ENCODE measurements at regions not wholly inside any gene's neighbourhood (a gene's known extent, or its start where the extent isn't known, plus 50 kb on each side); places are given as distances from the start of the nearest gene placed in this dataset.
"Not testable (repeated sequence)": the region's sequence is repeated elsewhere in the genome, so short reads cannot be mapped to it uniquely, and the experiment has no call there.

- DNase-seq = no peak
Measured at GRCh38 chr5:118603278-118603677, 385.1 kb downstream of the DTWD2 start.

GRCh38 chr5:118598311-118598710, 390.0 kb downstream of the DTWD2 start:
- DNase-seq = no peak

- no peak for DNase-seq
Measured at GRCh38 chr5:118597543-118597942, 390.8 kb downstream of the DTWD2 start.

GRCh38 chr5:118596255-118596654, 392.1 kb downstream of the DTWD2 start:
- DNase-seq = no peak

GRCh38 chr5:118593003-118593328, 395.4 kb downstream of the DTWD2 start:
- no peak for DNase-seq

GRCh38 chr5:118592229-118593002, 395.9 kb downstream of the DTWD2 start:
- DNase-seq = no peak

GRCh38 chr5:118590806-118591205, 397.5 kb downstream of the DTWD2 start:
- DNase-seq = no peak

- DNase-seq = no peak
Measured at GRCh38 chr5:118580949-118581348, 407.4 kb downstream of the DTWD2 start.

- DNase-seq = no peak
Measured at GRCh38 chr5:118578093-118578492, 410.3 kb downstream of the DTWD2 start.

- DNase-seq = no peak
Measured at GRCh38 chr5:118577621-118578020, 410.7 kb downstream of the DTWD2 start.

GRCh38 chr5:118570276-118570675, 418.1 kb downstream of the DTWD2 start:
- DNase-seq = not testable (repeated sequence)

- not testable (repeated sequence) for DNase-seq
Measured at GRCh38 chr5:118569596-118569995, 418.8 kb downstream of the DTWD2 start.

- DNase-seq = no peak
Measured at GRCh38 chr5:118565335-118565971, 422.9 kb downstream of the DTWD2 start.

GRCh38 chr5:118561971-118562370, 426.4 kb downstream of the DTWD2 start:
- no peak for DNase-seq

GRCh38 chr5:118561235-118561634, 427.1 kb downstream of the DTWD2 start:
- no peak for DNase-seq

GRCh38 chr5:118558871-118559270, 429.5 kb downstream of the DTWD2 start:
- DNase-seq = no peak

GRCh38 chr5:118557251-118557661, 431.1 kb downstream of the DTWD2 start:
- no peak for DNase-seq

- DNase-seq = no peak
Measured at GRCh38 chr5:118556792-118557191, 431.6 kb downstream of the DTWD2 start.

- DNase-seq = no peak
Measured at GRCh38 chr5:118555727-118556126, 432.6 kb downstream of the DTWD2 start.

- DNase-seq = no peak
Measured at GRCh38 chr5:118554981-118555380, 433.4 kb downstream of the DTWD2 start.

GRCh38 chr5:118554241-118554640, 434.1 kb downstream of the DTWD2 start:
- DNase-seq = no peak

GRCh38 chr5:118553662-118554061, 434.7 kb downstream of the DTWD2 start:
- DNase-seq = no peak

- no peak for DNase-seq
Measured at GRCh38 chr5:118552731-118553360, 435.5 kb downstream of the DTWD2 start.

- no peak for DNase-seq
Measured at GRCh38 chr5:118552146-118552545, 436.2 kb downstream of the DTWD2 start.
